ENCODE measurements at regions not wholly inside any gene's neighbourhood (a gene's known extent, or its start where the extent isn't known, plus 50 kb on each side); places are given as distances from the start of the nearest gene placed in this dataset.

- no peak for DNase-seq (ENCODE audit: low read depth in 2 of 2)
- TF ChIP-seq CTCF (IDR thresholded peaks at IDR 0.05; ENCODE audit: low read depth, low read length) = no peak
- no peak overlapping the region for H3K4me3 ChIP-seq (replicated peaks in 1 of 2; ENCODE audit: low read depth in 2 of 2, low read length in 2 of 2)
These were observed 51.4 kb upstream of the IQSEC1 start for GRCh38 chr3:13124631-13125030.

GRCh38 chr3:13123765-13124164 lies 50.5 kb upstream of the IQSEC1 start:
- H3K4me3 ChIP-seq (replicated peaks in 1 of 2; ENCODE audit: low read depth in 2 of 2, low read length in 2 of 2) = no peak overlapping the region
- no peak for TF ChIP-seq CTCF (IDR thresholded peaks at IDR 0.05; ENCODE audit: low read depth, low read length)
- DNase-seq (ENCODE audit: low read depth in 2 of 2) = no peak

GRCh38 chr3:13123013-13123654 lies 49.9 kb upstream of the IQSEC1 start:
- no peak for TF ChIP-seq CTCF (IDR thresholded peaks at IDR 0.05; ENCODE audit: low read depth, low read length)
- H3K4me3 ChIP-seq (replicated peaks in 1 of 2; ENCODE audit: low read depth in 2 of 2, low read length in 2 of 2) = no peak overlapping the region
- no peak for DNase-seq (ENCODE audit: low read depth in 2 of 2)
